Stimulated activated CD8-positive, alpha-beta memory T cell treated with anti-CD3 and anti-CD28 coated beads, Interleukin-4, amount 100 ng/mL, for 4 hours (primary cell): ENCODE measurements at regions not wholly inside any gene's neighbourhood (a gene's known extent, or its start where the extent isn't known, plus 50 kb on each side); places are given as distances from the start of the nearest gene placed in this dataset.
"Not testable (repeated sequence)": the region's sequence is repeated elsewhere in the genome, so short reads cannot be mapped to it uniquely, and the experiment has no call there.

Experiments used
- DNase-seq, 2 donors: peaks; one replicate each; pipeline ENCODE4 v3.0.0-alpha.2; 2020; ENCODE audit warnings: low read depth in 2 of 2, low spot score in 1 of 2

DNA sequence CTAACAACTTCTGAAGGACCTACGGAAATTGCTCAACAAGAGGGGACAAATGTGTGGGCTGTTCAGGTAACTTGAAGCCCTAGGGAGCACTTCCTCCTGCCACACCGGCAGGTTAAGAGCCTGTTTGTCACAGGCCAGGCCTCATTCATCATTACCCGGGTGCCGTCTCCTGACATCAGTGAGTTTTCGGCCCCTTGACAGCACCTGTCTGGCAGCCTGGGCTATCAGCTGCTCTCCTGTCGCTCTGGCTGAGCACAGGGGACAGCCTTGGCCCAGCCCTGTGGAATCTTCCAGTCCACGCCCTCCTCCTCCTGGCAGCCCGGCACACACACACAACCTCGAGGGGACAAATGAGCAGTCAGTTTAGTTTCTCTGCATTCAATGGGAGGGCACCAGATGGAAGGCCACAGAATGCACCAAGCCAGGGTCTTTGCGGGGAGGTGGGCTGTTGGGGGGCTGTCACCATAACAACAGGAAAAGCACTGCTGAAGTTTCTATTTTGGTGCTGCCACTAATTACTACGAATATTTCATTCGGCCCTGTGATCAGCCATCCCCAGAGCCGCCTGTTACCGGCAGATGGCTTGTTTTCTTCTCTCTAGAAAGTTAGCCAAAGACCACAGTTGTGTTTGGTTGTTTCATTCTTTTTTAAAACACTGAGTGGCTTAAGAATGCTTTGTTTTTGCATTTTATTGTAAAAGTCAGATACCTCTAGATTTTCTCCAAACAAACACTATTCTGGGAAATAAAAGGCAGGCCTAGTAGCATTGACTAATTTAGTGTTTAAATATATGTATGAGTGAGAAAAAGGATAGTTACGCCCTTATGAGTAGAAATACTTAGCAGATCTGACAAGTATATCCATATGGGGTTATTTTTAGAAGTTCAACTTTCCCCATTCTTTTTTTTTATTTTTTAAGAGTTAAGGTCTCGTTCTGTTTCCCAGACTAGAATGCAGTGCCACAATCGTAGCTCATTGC lies 189.9 kb upstream of the NDUFV2 start:
- DNase-seq: no peak

GRCh38 chr18:8913606-8914403 lies 188.7 kb upstream of the NDUFV2 start:
- not testable (repeated sequence) for DNase-seq

DNA sequence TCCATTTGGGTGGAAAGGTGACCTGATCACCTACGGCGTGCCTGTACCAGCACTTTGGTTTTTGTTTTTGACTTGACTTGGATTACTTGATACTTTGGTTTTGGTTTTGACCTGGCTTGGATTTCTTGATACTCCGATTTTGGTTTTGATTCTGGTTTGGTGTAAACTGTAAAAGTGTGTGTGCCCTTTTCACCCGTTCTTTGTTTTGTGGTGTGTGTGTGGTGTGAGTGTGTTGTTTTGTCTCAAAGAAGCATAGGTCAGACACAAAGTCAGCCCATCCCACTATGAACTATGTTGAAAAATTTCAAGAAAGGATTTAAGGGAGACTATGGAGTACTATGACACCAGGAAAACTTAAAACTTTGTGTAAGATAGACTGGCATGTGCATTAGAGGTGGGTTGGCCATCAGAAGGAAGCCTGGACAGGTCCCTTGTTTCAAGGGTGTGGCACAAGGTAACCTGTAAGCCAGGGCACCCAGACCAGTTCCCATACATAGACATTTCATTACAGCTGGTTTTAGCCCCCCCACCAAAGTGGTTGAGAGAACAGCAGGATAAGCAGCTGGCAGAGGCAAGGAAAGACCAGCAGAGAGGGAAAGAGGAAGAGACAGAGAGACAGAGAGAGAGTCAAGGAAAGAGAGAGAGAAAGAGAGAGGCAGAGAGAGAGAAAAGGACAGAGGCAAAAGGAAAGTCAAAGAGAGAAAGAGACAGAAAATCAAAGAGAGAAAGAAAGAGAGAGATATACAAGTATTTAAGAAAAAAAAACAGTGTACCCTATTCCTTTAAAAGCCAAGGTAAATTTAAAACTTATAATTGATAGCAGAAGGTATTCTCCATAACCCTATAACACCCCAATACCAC lies 187.9 kb upstream of the NDUFV2 start:
- DNase-seq: not testable (repeated sequence)

- DNase-seq: not testable (repeated sequence)
Observed at GRCh38 chr18:8920856-8921787, 181.4 kb upstream of the NDUFV2 start.

GRCh38 chr18:8926464-8926863 lies 176.0 kb upstream of the NDUFV2 start:
- no peak for DNase-seq

GRCh38 chr18:8928044-8928443 lies 174.5 kb upstream of the NDUFV2 start:
- DNase-seq: no peak

DNA sequence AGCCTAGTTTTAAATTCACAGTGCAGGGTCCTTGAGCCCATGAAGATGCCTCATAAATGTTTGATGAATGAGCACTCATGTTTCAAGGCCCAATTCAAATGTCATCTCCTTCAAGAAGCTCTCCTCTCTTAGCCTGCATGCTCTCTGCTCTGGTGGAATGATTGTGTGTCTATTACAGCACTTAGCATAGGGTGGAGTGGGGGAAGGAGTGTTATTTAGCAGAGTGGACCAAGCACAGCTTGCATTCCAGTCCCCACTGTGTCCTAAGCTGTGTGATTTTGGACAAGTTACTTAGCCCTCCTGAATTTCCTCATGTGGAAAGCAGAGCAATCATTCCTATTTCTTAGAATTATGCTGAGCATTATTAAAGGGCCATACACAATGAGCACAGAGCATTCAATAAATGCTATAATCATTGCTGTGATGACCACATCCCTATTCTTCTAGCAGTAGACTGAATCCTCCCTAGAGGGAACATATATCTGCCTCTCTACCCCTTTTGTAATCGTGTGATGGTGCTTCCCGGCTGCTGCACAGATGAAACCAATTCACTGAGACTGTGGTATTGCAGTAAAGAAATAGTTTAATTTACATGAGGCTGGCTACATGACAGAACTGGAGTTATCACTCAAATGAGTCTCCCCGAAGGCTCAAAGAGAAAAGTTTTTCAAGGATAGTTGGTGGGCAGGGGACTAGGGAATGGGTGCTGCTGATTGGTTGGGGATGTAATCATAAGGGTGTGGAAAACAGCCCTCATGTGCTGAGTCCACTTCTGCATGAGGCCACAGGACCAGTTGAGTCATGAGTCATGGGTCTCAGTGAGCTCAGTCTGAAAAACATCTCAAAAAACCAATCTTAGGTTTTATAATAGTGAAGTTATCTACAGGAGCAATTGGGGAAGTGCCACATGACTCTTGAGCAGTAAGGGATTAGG lies 173.4 kb upstream of the NDUFV2 start:
- no peak for DNase-seq

GRCh38 chr18:8930990-8931616 lies 171.4 kb upstream of the NDUFV2 start:
- no peak for DNase-seq

DNA sequence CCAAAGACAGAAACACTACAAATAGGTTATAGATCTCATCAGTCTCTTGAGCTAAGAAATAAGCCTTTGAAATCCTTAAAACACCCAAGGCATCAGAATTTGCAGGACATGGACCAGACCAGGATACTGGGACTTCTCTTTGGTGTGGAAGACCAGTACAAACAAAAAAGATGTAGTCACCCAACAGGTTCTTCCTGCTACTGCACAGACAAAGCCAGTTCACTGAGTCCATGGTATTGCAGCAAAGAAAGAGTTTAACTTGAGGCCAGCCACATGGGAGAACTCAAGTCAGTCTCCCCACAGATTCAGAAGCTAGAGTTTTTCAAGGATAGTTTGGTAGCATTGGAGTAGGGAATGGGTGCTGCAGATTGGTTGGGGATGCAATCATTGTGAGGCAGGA lies 169.6 kb upstream of the NDUFV2 start:
- DNase-seq: no peak

- DNase-seq: no peak
Observed at GRCh38 chr18:8933714-8934284, 168.7 kb upstream of the NDUFV2 start.

DNA sequence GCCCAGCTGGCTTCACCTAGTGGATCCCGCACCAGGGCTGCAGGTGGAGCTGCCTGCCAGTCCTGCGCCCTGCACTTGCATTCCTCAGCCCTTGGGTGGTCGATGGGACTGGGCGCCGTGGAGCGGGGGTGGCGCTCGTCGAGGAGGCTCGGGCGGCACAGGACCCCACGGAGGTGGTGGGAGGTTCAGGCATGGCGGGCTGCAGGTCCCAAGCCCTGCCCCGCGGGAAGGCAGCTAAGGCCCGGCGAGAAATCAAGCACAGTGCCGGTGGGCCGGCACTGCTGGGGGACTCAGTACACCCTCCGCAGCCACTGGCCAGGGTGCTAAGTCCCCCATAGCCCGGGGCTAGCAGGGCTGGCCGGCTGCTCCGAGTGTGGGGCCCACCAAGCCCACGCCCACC lies 167.2 kb upstream of the NDUFV2 start:
- not testable (repeated sequence) for DNase-seq

GRCh38 chr18:8936619-8937018 lies 165.9 kb upstream of the NDUFV2 start:
- DNase-seq: no peak

DNA sequence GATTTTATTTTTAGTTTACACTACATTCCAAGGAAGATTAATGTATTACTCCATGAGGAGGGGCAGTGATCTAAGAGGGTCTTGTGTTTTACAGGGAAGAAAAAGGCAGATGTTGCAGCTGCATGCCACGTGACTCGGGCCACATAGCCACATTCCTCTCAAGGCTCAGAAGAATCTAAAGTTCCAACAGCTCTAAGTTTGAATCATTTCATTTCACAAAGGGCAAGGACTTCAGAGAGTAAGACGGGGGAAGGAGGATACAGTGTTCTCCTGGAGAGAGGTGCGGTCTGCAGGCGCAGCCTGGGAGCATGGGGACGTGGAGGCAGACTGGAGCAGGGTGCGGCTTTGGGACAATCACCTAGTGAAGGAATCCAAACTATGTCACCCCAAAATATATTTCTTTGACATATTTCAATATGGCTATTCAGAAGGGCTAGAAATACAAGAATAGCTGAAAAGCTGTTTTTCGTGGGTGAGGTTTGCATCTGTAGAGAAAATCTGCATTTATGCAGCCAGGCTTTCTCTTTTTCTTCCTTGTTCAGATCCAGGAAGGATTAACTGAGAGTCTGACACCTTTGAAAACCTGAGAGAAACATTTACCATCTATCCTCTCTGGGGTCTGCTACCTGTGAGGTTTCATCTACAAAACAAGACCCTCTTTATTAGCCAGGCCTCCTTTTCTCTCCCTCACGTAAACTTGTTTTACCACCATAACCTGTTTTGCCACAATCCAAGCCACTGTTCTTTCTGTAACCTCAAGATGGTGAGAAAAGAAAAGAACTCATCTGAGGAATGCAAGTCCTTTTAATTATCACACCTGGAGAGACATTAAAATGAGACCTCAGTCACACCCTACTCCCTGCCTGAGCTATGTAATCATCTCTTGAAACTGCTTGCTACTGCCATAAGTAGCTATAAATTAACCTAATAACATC lies 165.1 kb upstream of the NDUFV2 start:
- no peak for DNase-seq

GRCh38 chr18:8938817-8939216 lies 163.7 kb upstream of the NDUFV2 start:
- DNase-seq: no peak

DNA sequence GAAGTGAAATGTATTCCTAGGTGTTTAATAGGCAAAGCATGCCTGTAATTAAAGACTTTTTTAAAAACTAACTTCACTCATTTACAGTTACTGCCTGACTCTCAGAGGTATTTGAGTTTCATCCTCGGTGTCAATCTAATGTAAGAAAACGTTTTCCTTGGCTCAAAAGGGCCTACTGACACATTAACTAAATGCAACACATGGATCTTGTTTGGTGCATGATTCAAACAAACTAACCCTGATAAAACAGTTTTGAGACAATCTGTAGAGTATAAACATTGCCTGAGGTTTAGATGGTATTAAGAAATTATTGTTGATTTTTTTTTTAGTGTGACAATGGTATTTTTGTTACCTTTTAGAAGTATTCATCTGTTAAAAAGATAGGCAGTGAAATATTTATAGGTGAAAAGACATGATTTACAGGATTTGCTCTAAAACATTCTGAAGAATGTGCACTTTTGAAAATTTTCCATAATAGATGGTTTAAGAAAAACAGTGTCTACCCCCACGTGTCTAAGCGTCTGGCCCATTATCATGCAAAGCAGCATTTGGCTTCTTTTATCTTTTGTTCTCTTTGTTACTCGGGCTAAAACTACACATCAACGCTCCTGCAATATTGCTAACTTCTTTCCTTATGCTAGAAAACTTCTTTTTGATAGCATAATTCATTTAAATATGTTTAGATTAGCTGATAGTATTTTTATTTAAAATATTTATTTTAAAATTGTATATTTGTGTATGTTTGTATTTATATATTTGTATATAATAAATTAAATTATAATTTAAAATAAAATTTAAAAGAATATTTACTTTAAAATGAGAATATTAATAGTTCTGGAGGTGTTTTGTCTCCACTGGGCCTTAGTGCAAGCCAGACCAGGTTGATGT lies 160.2 kb upstream of the NDUFV2 start:
- no peak for DNase-seq

GRCh38 chr18:8942909-8943545 lies 159.5 kb upstream of the NDUFV2 start:
- DNase-seq: no peak
